ENCODE measurements at regions not wholly inside any gene's neighbourhood (a gene's known extent, or its start where the extent isn't known, plus 50 kb on each side); places are given as distances from the start of the nearest gene placed in this dataset.

GRCh38 chr2:228599297-228599696 lies 417.8 kb upstream of the SPHKAP start:
- no peak for TF ChIP-seq CTCF (conservative IDR thresholded peaks at IDR 0.05 in 1 of 2, IDR thresholded peaks at IDR 0.05 in 1 of 2; ENCODE audit: low read depth in 1 of 2, low read length in 2 of 2)
- TF ChIP-seq EZH2 (IDR thresholded peaks at IDR 0.05; ENCODE audit: low read length, missing control alignments) = no peak
